H9 (cell line): ENCODE measurements at regions not wholly inside any gene's neighbourhood (a gene's known extent, or its start where the extent isn't known, plus 50 kb on each side); places are given as distances from the start of the nearest gene placed in this dataset.

ENCODE experiments used
- DNase-seq: peaks from one replicate; pipeline ENCODE4 v3.0.0-alpha.2; 2017
- H2AFZ ChIP-seq: one replicate; pipeline ENCODE4 v1.6.1; 2013; ENCODE audit warnings: mild to moderate bottlenecking, low read length, control low read depth, moderate library complexity
- H2AK5ac ChIP-seq: 2 replicates; pipeline ENCODE4 v1.6.1; 2013; ENCODE audit warnings: low read length, control low read depth, mixed read lengths; ENCODE audit not compliant: insufficient read length
- H2BK120ac ChIP-seq: one replicate; pipeline ENCODE4 v1.6.1; 2013; ENCODE audit warnings: low read depth, mild to moderate bottlenecking, low read length, control low read depth, inconsistent platforms; ENCODE audit not compliant: poor library complexity, severe bottlenecking
- H2BK12ac ChIP-seq: 2 replicates; pipeline ENCODE4 v1.6.1; 2013; ENCODE audit warnings: low read length, control low read depth, mixed read lengths, low read depth; ENCODE audit not compliant: insufficient read length
- H2BK15ac ChIP-seq: 2 replicates; pipeline ENCODE4 v1.6.1; 2013; ENCODE audit warnings: low read depth, low read length, control low read depth
- H2BK20ac ChIP-seq: one replicate; pipeline ENCODE4 v1.6.1; 2013; ENCODE audit warnings: low read depth, mild to moderate bottlenecking, low read length, control low read depth, inconsistent platforms; ENCODE audit not compliant: poor library complexity, severe bottlenecking
- H2BK5ac ChIP-seq: 2 replicates; pipeline ENCODE4 v1.6.1; 2013; ENCODE audit warnings: low read length, control low read depth, mixed read lengths; ENCODE audit not compliant: insufficient read length
- H3K14ac ChIP-seq: 2 replicates; pipeline ENCODE4 v1.6.1; 2013; ENCODE audit warnings: low read length, control low read depth; ENCODE audit not compliant: insufficient read depth
- H3K18ac ChIP-seq: 2 replicates; pipeline ENCODE4 v1.6.1; 2013; ENCODE audit warnings: low read depth, mild to moderate bottlenecking, mixed read lengths, low read length, control low read depth; ENCODE audit not compliant: insufficient read length
- H3K23ac ChIP-seq: 2 replicates; pipeline ENCODE4 v1.6.1; 2013; ENCODE audit warnings: low read length, control low read depth, mixed read lengths, low read depth; ENCODE audit not compliant: insufficient read length
- H3K23me2 ChIP-seq: 2 replicates; pipeline ENCODE4 v1.6.1; 2013; ENCODE audit warnings: low read depth, mild to moderate bottlenecking, mixed read lengths, low read length, control low read depth; ENCODE audit not compliant: insufficient read length, poor library complexity, severe bottlenecking
- H3K27ac ChIP-seq: 2 replicates; pipeline ENCODE4 v1.5.1; 2013; ENCODE audit warnings: low read length, control low read depth, mixed read lengths, low read depth; ENCODE audit not compliant: insufficient read length
- H3K27me3 ChIP-seq: 2 replicates; pipeline ENCODE4 v1.6.1; 2013; ENCODE audit warnings: low read length, control low read depth, inconsistent platforms; ENCODE audit not compliant: insufficient read depth
- H3K4ac ChIP-seq: 2 replicates; pipeline ENCODE4 v1.6.1; 2013; ENCODE audit warnings: low read depth, mild to moderate bottlenecking, control low read depth, inconsistent platforms, low read length, moderate library complexity
- H3K4me1 ChIP-seq: 2 replicates; pipeline ENCODE4 v1.6.1; 2013; ENCODE audit warnings: low read length, control low read depth, inconsistent platforms; ENCODE audit not compliant: insufficient read depth
- H3K4me2 ChIP-seq: 2 replicates; pipeline ENCODE4 v1.6.1; 2013; ENCODE audit warnings: low read length, control low read depth, mixed read lengths; ENCODE audit not compliant: insufficient read length, insufficient read depth
- H3K56ac ChIP-seq: 2 replicates; pipeline ENCODE4 v1.6.1; 2013; ENCODE audit warnings: low read depth, mild to moderate bottlenecking, mixed read lengths, low read length, control low read depth; ENCODE audit not compliant: insufficient read length
- H3K79me1 ChIP-seq: 2 replicates; pipeline ENCODE4 v1.6.1; 2013; ENCODE audit warnings: low read depth, mild to moderate bottlenecking, moderate library complexity, low read length, control low read depth, inconsistent platforms; ENCODE audit not compliant: insufficient read depth, poor library complexity, severe bottlenecking
- H3K79me2 ChIP-seq: 2 replicates; pipeline ENCODE4 v1.6.1; 2013; ENCODE audit warnings: low read length, control low read depth, inconsistent platforms; ENCODE audit not compliant: insufficient read depth
- H3K9ac ChIP-seq: 2 replicates; pipeline ENCODE4 v1.6.1; 2013; ENCODE audit warnings: low read length, control low read depth, mixed read lengths; ENCODE audit not compliant: insufficient read length; ENCODE audit errors: extremely low read depth
- H3K9me3 ChIP-seq: one replicate; pipeline ENCODE4 v1.6.1; 2013; ENCODE audit warnings: low read depth, low read length, inconsistent platforms; ENCODE audit not compliant: control insufficient read depth
- H3T11ph ChIP-seq: one replicate; pipeline ENCODE4 v1.6.1; 2013; ENCODE audit warnings: mild to moderate bottlenecking, low read length, control low read depth, inconsistent platforms
- H4K20me1 ChIP-seq: one replicate; pipeline ENCODE4 v1.6.1; 2013; ENCODE audit not compliant: control insufficient read depth, insufficient read length, insufficient read depth
- H4K5ac ChIP-seq: 2 replicates; pipeline ENCODE4 v1.6.1; 2013; ENCODE audit warnings: low read depth, mild to moderate bottlenecking, mixed read lengths, low read length, control low read depth; ENCODE audit not compliant: insufficient read length
- H4K8ac ChIP-seq: replicated peaks from 2 replicates; pipeline ENCODE4 v1.6.1; 2013; ENCODE audit warnings: low read length, control low read depth, mixed read lengths, low read depth; ENCODE audit not compliant: insufficient read length
- H4K91ac ChIP-seq: 2 replicates; pipeline ENCODE4 v1.6.1; 2013; ENCODE audit warnings: low read depth, mild to moderate bottlenecking, moderate library complexity, mixed read lengths, low read length, control low read depth; ENCODE audit not compliant: insufficient read length
- H3K27ac Mint-ChIP-seq, 3 experiments: 2 replicates in 2 of 3; 3 replicates in 1 of 3; pipeline ENCODE4 v1.8.0; 2020 to 2021; ENCODE audit warnings: mixed read lengths in 3 of 3, mild to moderate bottlenecking in 1 of 3, moderate library complexity in 1 of 3
- H3K27me3 Mint-ChIP-seq: 2 replicates; pipeline ENCODE4 v1.8.0; 2021; ENCODE audit warnings: low read depth, mild to moderate bottlenecking, moderate library complexity, mixed read lengths
- H3K36me3 Mint-ChIP-seq, 3 experiments: 2 replicates in 2 of 3; 3 replicates in 1 of 3; pipeline ENCODE4 v1.8.0; 2020 to 2021; ENCODE audit warnings: low read depth in 3 of 3, mixed read lengths in 3 of 3; ENCODE audit not compliant: insufficient read depth in 1 of 3
- H3K4me1 Mint-ChIP-seq, 2 experiments: 2 replicates each; pipeline ENCODE4 v1.8.0; 2020; ENCODE audit warnings: mixed read lengths in 2 of 2
- H3K4me3 Mint-ChIP-seq, 2 experiments: 2 replicates in 1 of 2; 3 replicates in 1 of 2; pipeline ENCODE4 v1.8.0; 2020 to 2021; ENCODE audit warnings: mild to moderate bottlenecking in 2 of 2, mixed read lengths in 2 of 2, moderate library complexity in 1 of 2
- H3K9me3 Mint-ChIP-seq, 2 experiments: 2 replicates in 1 of 2; 3 replicates in 1 of 2; pipeline ENCODE4 v1.8.0; 2020; ENCODE audit warnings: mild to moderate bottlenecking in 2 of 2, mixed read lengths in 2 of 2, moderate library complexity in 1 of 2
- TF ChIP-seq, protein P1 (sequence below): fragments of 200-600 bp; sonication (generic); conservative IDR thresholded peaks from 3 replicates; pipeline ENCODE4 v1.8.0; 2021; ENCODE audit warnings: antibody characterized with exemption, mild to moderate bottlenecking

DNA sequence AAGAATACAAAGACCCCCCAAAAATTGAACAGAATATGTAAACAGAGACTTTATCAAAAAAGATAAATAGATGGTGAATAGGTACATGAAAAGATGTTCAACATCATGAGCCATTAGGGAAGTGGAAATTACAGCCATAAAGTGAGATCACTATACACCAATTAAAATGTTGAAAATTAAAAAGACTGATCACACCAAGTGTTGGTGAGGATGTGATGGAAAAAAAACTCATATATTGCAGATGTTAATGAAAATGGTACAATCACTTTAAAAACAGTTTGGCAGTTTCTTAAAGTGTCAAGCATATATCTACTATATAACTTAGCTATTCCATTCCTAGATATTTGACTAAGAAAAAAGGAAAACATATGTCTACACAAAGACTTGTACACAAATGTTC is 280.5 kb downstream of the DHX35 start:
- no peak overlapping the region for H3K18ac ChIP-seq
- no peak overlapping the region for H3K4ac ChIP-seq
- H3K79me2 ChIP-seq: no peaks in the 10 kb centered on the region
- no peaks in the 10 kb centered on the region for H3K79me1 ChIP-seq
- TF ChIP-seq, protein P1, sequence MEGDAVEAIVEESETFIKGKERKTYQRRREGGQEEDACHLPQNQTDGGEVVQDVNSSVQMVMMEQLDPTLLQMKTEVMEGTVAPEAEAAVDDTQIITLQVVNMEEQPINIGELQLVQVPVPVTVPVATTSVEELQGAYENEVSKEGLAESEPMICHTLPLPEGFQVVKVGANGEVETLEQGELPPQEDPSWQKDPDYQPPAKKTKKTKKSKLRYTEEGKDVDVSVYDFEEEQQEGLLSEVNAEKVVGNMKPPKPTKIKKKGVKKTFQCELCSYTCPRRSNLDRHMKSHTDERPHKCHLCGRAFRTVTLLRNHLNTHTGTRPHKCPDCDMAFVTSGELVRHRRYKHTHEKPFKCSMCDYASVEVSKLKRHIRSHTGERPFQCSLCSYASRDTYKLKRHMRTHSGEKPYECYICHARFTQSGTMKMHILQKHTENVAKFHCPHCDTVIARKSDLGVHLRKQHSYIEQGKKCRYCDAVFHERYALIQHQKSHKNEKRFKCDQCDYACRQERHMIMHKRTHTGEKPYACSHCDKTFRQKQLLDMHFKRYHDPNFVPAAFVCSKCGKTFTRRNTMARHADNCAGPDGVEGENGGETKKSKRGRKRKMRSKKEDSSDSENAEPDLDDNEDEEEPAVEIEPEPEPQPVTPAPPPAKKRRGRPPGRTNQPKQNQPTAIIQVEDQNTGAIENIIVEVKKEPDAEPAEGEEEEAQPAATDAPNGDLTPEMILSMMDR: no peak
- H3K27ac ChIP-seq: no peak overlapping the region
- H4K91ac ChIP-seq: no peak overlapping the region
- no peak overlapping the region for H2BK15ac ChIP-seq
- no peak overlapping the region for H2BK20ac ChIP-seq
- no peaks in the 10 kb centered on the region for H3K4me1 ChIP-seq
- Mint-ChIP-seq H3K36me3 (no peaks in the 10 kb centered on the region), H3K27ac (no peak overlapping the region), H3K27me3 (peaks cover 24% of the 10 kb centered on the region), H3K4me3 (no peak overlapping the region), H3K9me3 (no peaks in the 10 kb centered on the region), H3K4me1 (no peaks in the 10 kb centered on the region)
- no peak overlapping the region for H2BK12ac ChIP-seq
- H4K20me1 ChIP-seq: no peaks in the 10 kb centered on the region
- H2AFZ ChIP-seq: no peak overlapping the region
- no peaks in the 10 kb centered on the region for H3K9me3 ChIP-seq
- no peak overlapping the region for H2AK5ac ChIP-seq
- no peak overlapping the region for H2BK120ac ChIP-seq
- no peak overlapping the region for H4K8ac ChIP-seq
- H3K23ac ChIP-seq: no peak overlapping the region
- H3K23me2 ChIP-seq: no peaks in the 10 kb centered on the region
- no peak overlapping the region for H2BK5ac ChIP-seq
- H3K4me2 ChIP-seq: no peak overlapping the region
- H4K5ac ChIP-seq: no peak overlapping the region
- H3K14ac ChIP-seq: no peak overlapping the region
- no peak for DNase-seq
- H3T11ph ChIP-seq: no peak overlapping the region
- H3K9ac ChIP-seq: no peak overlapping the region
- no peaks in the 10 kb centered on the region; the same call in 1 of the 2 replicates for H3K27me3 ChIP-seq
- no peak overlapping the region for H3K56ac ChIP-seq
